H1 (cell line): ENCODE measurements at regions not wholly inside any gene's neighbourhood (a gene's known extent, or its start where the extent isn't known, plus 50 kb on each side); places are given as distances from the start of the nearest gene placed in this dataset.

Experiments
- CTCF ChIA-PET: fragments of 300-600 bp; sonication (Branson Sonifier 250); formaldehyde crosslinking; loops from one replicate; lab custom pipeline; 2021; ENCODE audit not compliant: partially characterized antibody; lab: Charles Lee
- POLR2A ChIA-PET: fragments of 300-600 bp; sonication (Branson Sonifier 250); formaldehyde crosslinking; loops from one replicate; lab custom pipeline; 2021; ENCODE audit warnings: inconsistent platforms; ENCODE audit not compliant: partially characterized antibody; lab: Charles Lee
- DNase-seq, 2 experiments: peaks; one replicate each; pipeline versions ENCODE4 v3.0.0 to v3.0.0-alpha.2; 2010 to 2022; ENCODE audit warnings: low spot score in 2 of 2, low read depth in 1 of 2, mixed read lengths in 1 of 2
- FAIRE-seq: peaks from 2 replicates; lab custom pipeline; 2011; peaks lifted over from hg19 to GRCh38; lab: Jason Lieb, UNC
- H2AFZ ChIP-seq: 2 replicates; pipeline ENCODE4 v1.8.1; 2012; ENCODE audit warnings: low read length, inconsistent platforms
- H2AK5ac ChIP-seq: 2 replicates; pipeline ENCODE4 v1.6.1; 2013; ENCODE audit warnings: low read depth, low read length
- H2BK120ac ChIP-seq: replicated peaks from 2 replicates; pipeline ENCODE3; 2013; ENCODE audit warnings: low read depth, low read length, inconsistent platforms
- H2BK12ac ChIP-seq: 2 replicates; pipeline ENCODE4 v1.6.1; 2013; ENCODE audit warnings: low read depth, low read length
- H2BK15ac ChIP-seq: 2 replicates; pipeline ENCODE4 v1.6.1; 2013; ENCODE audit warnings: low read length
- H2BK20ac ChIP-seq: 2 replicates; pipeline ENCODE4 v1.6.1; 2013; ENCODE audit warnings: low read length
- H2BK5ac ChIP-seq: 2 replicates; pipeline ENCODE4 v1.6.1; 2013; ENCODE audit warnings: low read depth, low read length
- H3K14ac ChIP-seq: 2 replicates; pipeline ENCODE4 v1.6.1; 2013; ENCODE audit warnings: inconsistent platforms; ENCODE audit not compliant: insufficient read length
- H3K18ac ChIP-seq: 2 replicates; pipeline ENCODE4 v1.6.1; 2013; ENCODE audit warnings: low read length; ENCODE audit errors: extremely low read depth
- H3K23ac ChIP-seq: 2 replicates; pipeline ENCODE4 v1.6.1; 2013; ENCODE audit warnings: inconsistent platforms; ENCODE audit not compliant: insufficient read length
- H3K23me2 ChIP-seq: 2 replicates; pipeline ENCODE4 v1.6.1; 2013; ENCODE audit warnings: low read depth, low read length
- H3K27ac ChIP-seq: 2 replicates; pipeline ENCODE4 v1.6.1; 2011; ENCODE audit warnings: low read depth, low read length, inconsistent platforms
- H3K27me3 ChIP-seq, 4 experiments: replicated peaks in 1 of 4; 1 replicate in 1 of 4; 2 replicates in 3 of 4; pipeline versions ENCODE4 v1.6.1 to v1.8.1; 2011 to 2013; ENCODE audit warnings: low read length in 3 of 4, mild to moderate bottlenecking in 3 of 4, inconsistent platforms in 2 of 4, mixed read lengths in 2 of 4, moderate library complexity in 1 of 4; ENCODE audit not compliant: control insufficient read depth in 3 of 4, insufficient read depth in 3 of 4; ENCODE audit errors: extremely low read depth in 1 of 4
- H3K36me3 ChIP-seq, 4 experiments: 2 replicates each; pipeline versions ENCODE4 v1.6.1 to v1.8.1; 2011 to 2013; ENCODE audit warnings: mild to moderate bottlenecking in 4 of 4, low read length in 3 of 4, moderate library complexity in 2 of 4, control low read depth in 1 of 4, inconsistent platforms in 1 of 4; ENCODE audit not compliant: insufficient read depth in 4 of 4, control insufficient read depth in 2 of 4
- H3K4ac ChIP-seq: replicated peaks from 2 replicates; pipeline ENCODE3; 2013; ENCODE audit warnings: low read length, low read depth, mixed read lengths, inconsistent platforms; ENCODE audit not compliant: insufficient read length
- H3K4me1 ChIP-seq, 4 experiments: replicated peaks in 1 of 4; 1 replicate in 1 of 4; 2 replicates in 3 of 4; pipeline versions ENCODE4 v1.6.1 to v1.8.1; 2011 to 2013; ENCODE audit warnings: low read length in 3 of 4, inconsistent platforms in 2 of 4, mixed read lengths in 1 of 4; ENCODE audit not compliant: insufficient read depth in 4 of 4, control insufficient read depth in 3 of 4
- H3K4me2 ChIP-seq, 2 experiments: 2 replicates each; pipeline versions ENCODE4 v1.6.1 to v1.8.1; 2011 to 2013; ENCODE audit warnings: low read depth in 2 of 2, low read length in 2 of 2, control low read depth in 1 of 2, inconsistent platforms in 1 of 2, mild to moderate bottlenecking in 1 of 2; ENCODE audit not compliant: insufficient read depth in 1 of 2
- H3K4me3 ChIP-seq, 4 experiments: fragments of 200-600, 300-600 bp in 1 of 4; sonication (generic), shearing (Covaris generic), sonication (Bioruptor Twin) in 1 of 4; 2 replicates each; pipeline versions ENCODE4 v1.5.1 to v1.8.1; 2011 to 2016; ENCODE audit warnings: low read length in 4 of 4, low read depth in 3 of 4, control low read depth in 2 of 4, inconsistent platforms in 2 of 4, mild to moderate bottlenecking in 2 of 4, mixed read lengths in 1 of 4, moderate library complexity in 1 of 4; ENCODE audit not compliant: insufficient read depth in 2 of 4; ENCODE audit errors: extremely low read depth in 1 of 4
- H3K56ac ChIP-seq: replicated peaks from 2 replicates; pipeline ENCODE3; 2013; ENCODE audit warnings: low read depth, mild to moderate bottlenecking, mixed read lengths, low read length, inconsistent platforms; ENCODE audit not compliant: insufficient read length
- H3K79me1 ChIP-seq: 2 replicates; pipeline ENCODE4 v1.6.1; 2013; ENCODE audit warnings: low read depth, low read length, control low read depth
- H3K79me2 ChIP-seq, 2 experiments: 2 replicates each; pipeline versions ENCODE4 v1.6.1 to v1.8.1; 2012 to 2013; ENCODE audit warnings: low read length in 2 of 2, mild to moderate bottlenecking in 2 of 2, inconsistent platforms in 1 of 2; ENCODE audit not compliant: insufficient read depth in 2 of 2, control insufficient read depth in 1 of 2
- H3K9ac ChIP-seq, 4 experiments: replicated peaks in 1 of 4; 1 replicate in 1 of 4; 2 replicates in 3 of 4; pipeline versions ENCODE4 v1.6.1 to v1.8.1; 2011 to 2013; ENCODE audit warnings: low read depth in 3 of 4, low read length in 3 of 4, control low read depth in 2 of 4, mild to moderate bottlenecking in 2 of 4, moderate library complexity in 2 of 4, inconsistent platforms in 1 of 4; ENCODE audit errors: extremely low read depth in 1 of 4
- H3K9me3 ChIP-seq, 2 experiments: 2 replicates each; pipeline versions ENCODE4 v1.6.1 to v1.8.1; 2012 to 2013; ENCODE audit warnings: mild to moderate bottlenecking in 2 of 2, moderate library complexity in 2 of 2, control low read depth in 1 of 2, inconsistent platforms in 1 of 2, low read depth in 1 of 2, low read length in 1 of 2, mixed read lengths in 1 of 2; ENCODE audit not compliant: insufficient read depth in 2 of 2
- H4K20me1 ChIP-seq, 2 experiments: replicated peaks in 1 of 2; 2 replicates each; pipeline versions ENCODE3 to v1.8.1; 2011 to 2013; ENCODE audit warnings: inconsistent platforms in 2 of 2, low read length in 2 of 2, mild to moderate bottlenecking in 1 of 2; ENCODE audit not compliant: insufficient read depth in 2 of 2, control insufficient read depth in 1 of 2
- H4K5ac ChIP-seq: 2 replicates; pipeline ENCODE4 v1.6.1; 2013; ENCODE audit warnings: low read length, low read depth, mixed read lengths, inconsistent platforms; ENCODE audit not compliant: insufficient read length
- H4K8ac ChIP-seq: 2 replicates; pipeline ENCODE4 v1.8.0; 2013; ENCODE audit warnings: mild to moderate bottlenecking, moderate library complexity, low read length, inconsistent platforms; ENCODE audit not compliant: insufficient read depth; ENCODE audit errors: extremely low read depth
- H4K91ac ChIP-seq: replicated peaks from 2 replicates; pipeline ENCODE3; 2013; ENCODE audit warnings: low read length, mixed read lengths, inconsistent platforms; ENCODE audit not compliant: insufficient read length
- WGBS, 2 experiments: shearing (Covaris generic) in 1 of 2; methylation state at CpG; one replicate each; pipeline versions ENCODE4 v1.1.6 to v1.1.7; 2013 to 2015; ENCODE audit warnings: low lambda C conversion rate in 2 of 2, mixed read lengths in 2 of 2, inconsistent platforms in 1 of 2, low coverage in 1 of 2, missing lambda C conversion rate in 1 of 2; ENCODE audit not compliant: insufficient replicate concordance in 2 of 2, insufficient coverage in 1 of 2, insufficient read length in 1 of 2; ENCODE audit errors: extremely low coverage in 1 of 2, missing lambda C conversion rate in 1 of 2; 5-methylcytosine and 5-hydroxymethylcytosine counted together
- TF ChIP-seq, protein P1 (sequence below): IDR thresholded peaks from 2 replicates; pipeline ENCODE4 v1.6.1; 2012; ENCODE audit warnings: inconsistent platforms

DNA sequence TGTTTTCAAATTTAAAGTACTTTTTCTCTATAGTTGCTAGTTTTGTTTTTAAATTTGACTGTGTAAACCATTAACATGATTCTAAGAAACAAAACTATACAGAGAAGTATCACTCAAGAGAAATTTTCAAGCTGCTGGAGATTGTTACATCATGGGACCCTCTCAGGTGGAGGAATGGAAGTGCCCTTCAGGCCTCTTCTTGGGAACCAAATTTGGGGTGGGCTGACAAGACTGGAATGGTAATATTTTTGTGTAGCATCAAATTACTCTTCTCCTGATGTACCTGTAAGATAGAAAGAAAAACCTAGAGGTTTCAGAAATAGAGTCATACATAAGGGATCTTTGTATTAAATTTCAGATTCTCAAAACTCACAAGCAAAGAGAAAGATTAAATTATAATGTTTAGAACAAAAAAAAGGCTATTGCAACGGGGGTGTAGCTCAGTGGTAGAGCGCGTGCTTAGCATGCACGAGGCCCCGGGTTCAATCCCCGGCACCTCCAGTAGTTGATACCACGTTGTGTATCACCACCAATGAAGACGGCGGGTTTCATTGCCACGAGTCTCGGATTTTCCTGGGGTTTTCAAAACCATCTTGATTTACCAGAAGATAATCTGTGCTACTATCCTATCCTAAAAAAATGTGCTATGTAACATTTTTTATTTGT is 193.7 kb downstream of the GPX5 start:
- Histone ChIP-seq H3K79me2 (no peaks in the 10 kb centered on the region), H2AK5ac (no peak overlapping the region), H2BK120ac (no peak overlapping the region), H3K4me1 (no peaks in the 10 kb centered on the region), H3K18ac (no peak overlapping the region), H2BK20ac (no peak overlapping the region), H4K8ac (no peak overlapping the region), H3K27me3 (no peaks in the 10 kb centered on the region; a peak in 1 of 7 replicates), H3K9me3 (no peaks in the 10 kb centered on the region), H2AFZ (no peak overlapping the region), H3K4ac (no peak overlapping the region), H4K5ac (no peak overlapping the region), H3K27ac (no peak overlapping the region), H4K20me1 (no peaks in the 10 kb centered on the region), H3K14ac (no peak overlapping the region), H2BK12ac (no peak overlapping the region), H3K36me3 (no peaks in the 10 kb centered on the region), H2BK5ac (no peak overlapping the region), H3K4me2 (peak overlapping the region; percentile 32 to 62; a peak in 3 of 4 replicates), H3K9ac (no peak overlapping the region), H3K56ac (no peak overlapping the region), H3K79me1 (no peaks in the 10 kb centered on the region), H3K23ac (no peak overlapping the region), H3K23me2 (no peaks in the 10 kb centered on the region; the same call in 1 of the 2 replicates), H2BK15ac (no peak overlapping the region), H4K91ac (no peak overlapping the region), H3K4me3 (peak overlapping the region in 2 of 4 experiments; percentile 13 to 48; a peak in 2 of 8 replicates)
- ChIA-PET POLR2A (interaction anchor here (0.6 to 2.8 kb wide), 7 partner anchors 9 to 896 kb away, joined by 3 to 10 read pairs (median 4); no protein-coding TSS in a partner anchor), CTCF (interaction anchor here (0.7 to 1.6 kb wide), 3 partner anchors 40 to 204 kb away, joined by 3 to 4 read pairs (median 3); no protein-coding TSS in a partner anchor)
- 12% methylated on average over 11 of the region's 11 CpGs; no CpG with 5 or more reads in 1 of the 2 experiments for WGBS, 2 experiments
- no peak for FAIRE-seq
- DNase-seq, result peak in 1 of 2 experiments; percentile 88
- TF ChIP-seq, protein P1, sequence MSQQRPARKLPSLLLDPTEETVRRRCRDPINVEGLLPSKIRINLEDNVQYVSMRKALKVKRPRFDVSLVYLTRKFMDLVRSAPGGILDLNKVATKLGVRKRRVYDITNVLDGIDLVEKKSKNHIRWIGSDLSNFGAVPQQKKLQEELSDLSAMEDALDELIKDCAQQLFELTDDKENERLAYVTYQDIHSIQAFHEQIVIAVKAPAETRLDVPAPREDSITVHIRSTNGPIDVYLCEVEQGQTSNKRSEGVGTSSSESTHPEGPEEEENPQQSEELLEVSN, result peak; percentile 26; the same call in 1 of the 2 replicates
